ENCODE measurements at regions not wholly inside any gene's neighbourhood (a gene's known extent, or its start where the extent isn't known, plus 50 kb on each side); places are given as distances from the start of the nearest gene placed in this dataset.
A peak's percentile ranks its signal among the peaks of the same experiment; 100 is the strongest.

DNA sequence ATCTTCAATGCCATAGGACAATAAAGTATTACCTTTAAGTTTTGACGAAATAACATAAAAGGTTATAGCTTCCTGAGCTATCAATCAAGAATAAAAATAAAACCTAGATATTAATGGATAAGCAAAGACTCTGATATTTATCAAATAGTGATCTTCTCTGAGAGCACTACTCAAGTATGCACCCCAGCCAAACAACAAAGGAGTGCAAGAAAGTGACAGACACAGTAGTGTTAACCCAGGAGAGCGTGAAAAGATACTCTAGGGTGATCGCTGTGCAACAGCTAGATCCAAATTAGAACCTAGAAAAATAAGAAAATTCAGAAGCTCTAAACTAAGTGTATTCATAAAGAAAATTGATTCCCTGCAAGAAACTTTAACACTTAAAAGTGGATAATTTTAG, 83.5 kb upstream of the CDYL start:
- TF ChIP-seq, protein P1, sequence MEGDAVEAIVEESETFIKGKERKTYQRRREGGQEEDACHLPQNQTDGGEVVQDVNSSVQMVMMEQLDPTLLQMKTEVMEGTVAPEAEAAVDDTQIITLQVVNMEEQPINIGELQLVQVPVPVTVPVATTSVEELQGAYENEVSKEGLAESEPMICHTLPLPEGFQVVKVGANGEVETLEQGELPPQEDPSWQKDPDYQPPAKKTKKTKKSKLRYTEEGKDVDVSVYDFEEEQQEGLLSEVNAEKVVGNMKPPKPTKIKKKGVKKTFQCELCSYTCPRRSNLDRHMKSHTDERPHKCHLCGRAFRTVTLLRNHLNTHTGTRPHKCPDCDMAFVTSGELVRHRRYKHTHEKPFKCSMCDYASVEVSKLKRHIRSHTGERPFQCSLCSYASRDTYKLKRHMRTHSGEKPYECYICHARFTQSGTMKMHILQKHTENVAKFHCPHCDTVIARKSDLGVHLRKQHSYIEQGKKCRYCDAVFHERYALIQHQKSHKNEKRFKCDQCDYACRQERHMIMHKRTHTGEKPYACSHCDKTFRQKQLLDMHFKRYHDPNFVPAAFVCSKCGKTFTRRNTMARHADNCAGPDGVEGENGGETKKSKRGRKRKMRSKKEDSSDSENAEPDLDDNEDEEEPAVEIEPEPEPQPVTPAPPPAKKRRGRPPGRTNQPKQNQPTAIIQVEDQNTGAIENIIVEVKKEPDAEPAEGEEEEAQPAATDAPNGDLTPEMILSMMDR (IDR thresholded peaks at IDR 0.05; ENCODE audit: insufficient read depth, low read depth, low read length, missing control alignments): no peak
- no peak for DNase-seq (ENCODE audit: low read depth)
- no peak overlapping the region for H3K4me3 ChIP-seq (ENCODE audit: low read length)

DNA sequence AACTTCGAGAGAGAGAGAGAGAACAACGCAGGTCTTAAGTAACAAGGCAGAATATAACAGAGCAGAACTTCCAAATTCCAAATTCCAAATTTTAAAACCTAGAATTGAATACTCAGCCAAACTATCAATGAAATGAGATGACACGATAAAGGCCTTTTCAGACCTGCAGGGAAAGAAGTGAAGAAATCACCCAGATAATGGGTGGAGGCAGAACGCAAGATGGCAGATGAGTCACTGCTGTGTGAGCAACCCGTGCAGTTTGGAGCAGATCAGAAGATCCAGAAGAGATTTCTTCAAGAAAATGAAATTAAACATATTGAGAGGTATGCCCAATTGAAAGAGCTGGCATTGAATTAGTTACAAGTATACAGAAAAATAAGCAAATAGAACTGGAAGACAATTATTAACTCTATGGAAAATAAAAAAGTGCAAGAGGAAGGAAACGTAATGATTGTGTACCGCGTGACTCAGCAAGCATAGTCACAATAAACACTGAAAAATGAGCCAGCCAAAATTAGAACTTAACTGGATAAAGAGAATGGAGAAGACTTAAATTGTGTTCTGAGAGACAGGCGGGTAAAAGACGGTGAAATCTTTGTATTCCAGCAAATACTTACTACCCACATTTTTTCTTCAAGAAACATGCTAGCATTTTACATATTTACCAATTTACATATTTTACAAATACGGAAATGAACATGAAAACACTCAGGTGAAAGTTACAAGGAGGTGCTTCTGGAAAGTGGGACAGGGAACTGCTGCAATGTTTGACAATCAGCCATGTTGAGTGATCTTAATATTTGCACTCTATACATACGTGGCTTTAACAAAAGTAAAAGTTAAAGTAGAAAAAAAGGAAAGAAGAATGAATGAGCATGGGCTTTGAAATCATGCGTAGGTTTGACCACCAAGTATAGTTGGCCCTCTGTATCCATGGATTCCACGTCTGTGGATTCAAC, 87.9 kb upstream of the CDYL start:
- H3K4me3 ChIP-seq (ENCODE audit: low read length): peak overlapping the region; percentile 38
- TF ChIP-seq, protein P1 (IDR thresholded peaks at IDR 0.05; ENCODE audit: insufficient read depth, low read depth, low read length, missing control alignments): no peak
- DNase-seq (ENCODE audit: low read depth): peak; percentile 92

DNA sequence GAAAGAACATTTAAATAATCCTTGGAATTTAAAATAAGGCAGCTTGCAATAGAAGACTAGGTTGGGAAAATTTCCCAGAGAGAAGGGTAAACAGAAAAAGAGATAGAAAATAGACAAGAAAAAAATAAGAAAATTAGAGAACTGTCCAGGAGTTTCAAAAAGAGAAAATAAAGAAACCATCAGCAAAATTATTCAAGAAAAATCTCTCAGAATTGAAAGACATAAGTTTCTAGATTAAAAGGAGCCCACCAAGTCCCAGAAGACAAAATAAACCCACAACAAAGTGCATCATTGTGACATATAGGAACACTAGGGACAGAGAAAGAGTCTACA, 88.6 kb upstream of the CDYL start:
- TF ChIP-seq, protein P1 (IDR thresholded peaks at IDR 0.05; ENCODE audit: insufficient read depth, low read depth, low read length, missing control alignments): no peak
- no peak for DNase-seq (ENCODE audit: low read depth)

DNA sequence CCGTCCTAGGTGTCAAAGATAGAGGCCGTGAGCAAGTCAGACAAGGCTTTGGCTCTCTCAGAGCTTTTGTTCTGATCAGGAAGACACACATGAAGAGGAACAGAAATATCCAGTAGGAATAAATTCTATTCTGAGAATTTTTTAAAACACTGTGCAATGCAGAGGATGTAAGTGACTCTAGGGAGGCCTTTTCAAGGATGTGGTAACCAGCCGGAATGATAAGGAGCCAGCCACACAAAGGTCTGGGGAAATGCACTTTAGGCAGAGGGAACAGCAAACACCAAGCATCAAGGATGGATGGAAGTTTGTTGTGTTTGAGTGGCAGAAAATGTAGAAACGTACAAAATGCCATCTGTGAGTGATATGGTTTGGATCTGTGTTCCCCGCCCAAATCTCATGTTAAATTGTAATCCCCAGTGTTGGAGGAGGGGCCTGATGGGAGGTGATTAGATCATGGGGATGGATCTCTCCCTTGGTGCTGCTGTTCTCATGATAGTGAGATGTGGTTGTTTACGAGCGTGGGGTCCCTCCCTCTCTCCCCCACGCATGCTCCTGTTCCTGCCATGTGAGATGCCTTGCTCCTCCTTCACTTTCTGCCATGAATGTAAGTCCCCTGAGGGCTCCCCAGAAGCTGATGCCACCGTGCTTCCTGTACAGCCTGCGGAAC, 93.6 kb upstream of the CDYL start:
- no peak overlapping the region for H3K4me3 ChIP-seq (ENCODE audit: low read length)
- DNase-seq (ENCODE audit: low read depth): no peak
- TF ChIP-seq, protein P1 (IDR thresholded peaks at IDR 0.05; ENCODE audit: insufficient read depth, low read depth, low read length, missing control alignments): no peak

More for the DNA sequence above, 88.6 kb upstream of the CDYL start:
- no peak overlapping the region for H3K4me3 ChIP-seq (ENCODE audit: low read length)

DNA sequence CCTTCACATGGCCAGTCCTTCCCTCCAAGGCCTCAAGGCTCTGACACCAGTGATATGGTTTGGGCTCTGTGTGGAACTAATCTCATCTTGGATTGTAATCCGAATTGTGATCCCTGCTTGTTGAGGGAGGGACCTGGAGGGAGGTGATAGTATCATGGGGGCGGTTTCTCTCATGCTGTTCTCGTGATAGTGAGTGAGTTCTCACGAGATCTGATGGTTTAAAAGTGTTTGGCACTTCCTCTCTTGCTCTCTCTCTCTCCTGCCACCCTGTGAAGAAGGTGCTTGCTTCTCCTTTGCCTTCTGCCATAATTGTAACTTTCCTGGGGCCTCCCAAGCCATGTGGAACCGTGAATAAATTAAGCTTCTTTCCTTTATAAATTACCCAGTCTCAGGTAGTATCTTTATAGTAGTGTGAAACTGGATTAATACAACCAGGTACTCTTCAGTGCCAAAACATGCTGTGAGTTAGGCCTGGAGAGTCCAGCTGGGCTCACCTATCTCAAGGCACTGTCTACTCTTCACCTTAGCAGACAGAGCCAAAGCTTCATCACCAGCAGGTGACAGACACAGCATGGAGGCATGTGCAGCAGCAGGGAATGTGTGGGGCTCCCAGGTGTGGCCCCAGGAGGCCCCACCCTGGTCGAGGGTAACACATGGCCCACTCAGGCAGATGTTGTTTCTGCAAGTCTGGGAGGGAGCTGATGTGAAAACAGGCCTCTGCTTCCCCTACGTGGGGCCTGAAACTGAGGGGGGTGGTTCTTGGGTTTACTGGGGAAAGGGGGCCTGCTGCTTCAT, 97.5 kb upstream of the CDYL start:
- TF ChIP-seq, protein P1 (IDR thresholded peaks at IDR 0.05; ENCODE audit: insufficient read depth, low read depth, low read length, missing control alignments): no peak
- DNase-seq (ENCODE audit: low read depth): no peak
- no peak overlapping the region for H3K4me3 ChIP-seq (ENCODE audit: low read length)

DNA sequence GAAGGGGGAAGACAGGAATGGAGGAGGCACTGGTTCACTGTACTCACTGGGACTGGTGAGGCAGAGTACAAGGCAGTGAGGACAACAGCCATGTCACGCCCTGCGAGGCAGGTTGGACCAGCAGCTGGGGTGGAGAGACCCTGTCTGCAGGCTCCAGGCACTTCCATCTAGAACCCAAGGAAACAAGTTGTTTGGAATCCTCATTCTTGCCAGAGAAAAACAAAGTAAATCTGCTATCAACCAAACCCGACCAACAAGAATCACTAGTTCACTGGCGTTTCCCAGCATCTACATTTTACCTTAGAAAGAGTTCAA, 98.5 kb upstream of the CDYL start:
- no peak for DNase-seq (ENCODE audit: low read depth)
- TF ChIP-seq, protein P1 (IDR thresholded peaks at IDR 0.05; ENCODE audit: insufficient read depth, low read depth, low read length, missing control alignments): no peak
- no peak overlapping the region for H3K4me3 ChIP-seq (ENCODE audit: low read length)

Data from epithelial cell of esophagus (primary cell).